Mesendoderm (in vitro differentiated cells): ENCODE measurements at regions not wholly inside any gene's neighbourhood (a gene's known extent, or its start where the extent isn't known, plus 50 kb on each side); places are given as distances from the start of the nearest gene placed in this dataset.

Experiments used
- DNase-seq: peaks from one replicate; pipeline ENCODE4 v3.0.0; 2013
- H2AK5ac ChIP-seq: 2 replicates; pipeline ENCODE4 v1.6.1; 2013; ENCODE audit warnings: low read length, inconsistent platforms
- H2BK120ac ChIP-seq: 2 replicates; pipeline ENCODE4 v1.6.1; 2013; ENCODE audit warnings: low read depth, mild to moderate bottlenecking, low read length, moderate library complexity, mixed read lengths
- H2BK15ac ChIP-seq: replicated peaks from 2 replicates; pipeline ENCODE4 v1.6.1; 2013; ENCODE audit warnings: low read depth, mild to moderate bottlenecking, moderate library complexity
- H2BK5ac ChIP-seq: 2 replicates; pipeline ENCODE4 v1.6.1; 2013; ENCODE audit warnings: low read length, inconsistent platforms
- H3K18ac ChIP-seq: 2 replicates; pipeline ENCODE4 v1.6.1; 2013; ENCODE audit warnings: mild to moderate bottlenecking, low read length, mixed read lengths
- H3K23ac ChIP-seq: one replicate; pipeline ENCODE4 v1.6.1; 2013; ENCODE audit warnings: low read length
- H3K27ac ChIP-seq: 2 replicates; pipeline ENCODE4 v1.5.1; 2013; ENCODE audit warnings: low read depth, mild to moderate bottlenecking, inconsistent platforms, low read length, moderate library complexity
- H3K27me3 ChIP-seq: 2 replicates; pipeline ENCODE4 v1.6.1; 2013; ENCODE audit warnings: low read length, control low read depth, mild to moderate bottlenecking, inconsistent platforms; ENCODE audit not compliant: insufficient read depth, poor library complexity
- H3K36me3 ChIP-seq: 2 replicates; pipeline ENCODE4 v1.6.1; 2013; ENCODE audit warnings: low read length, inconsistent platforms; ENCODE audit not compliant: control insufficient read depth, insufficient read depth
- H3K4ac ChIP-seq: one replicate; pipeline ENCODE4 v1.6.1; 2013; ENCODE audit warnings: low read depth, mild to moderate bottlenecking, low read length, moderate library complexity
- H3K4me1 ChIP-seq: 2 replicates; pipeline ENCODE4 v1.6.1; 2013; ENCODE audit warnings: low read depth, low read length, inconsistent platforms; ENCODE audit not compliant: control insufficient read depth
- H3K4me2 ChIP-seq: 2 replicates; pipeline ENCODE4 v1.6.1; 2013; ENCODE audit warnings: low read length
- H3K4me3 ChIP-seq: 2 replicates; pipeline ENCODE4 v1.5.1; 2013; ENCODE audit warnings: mild to moderate bottlenecking, low read length
- H3K56ac ChIP-seq: one replicate; pipeline ENCODE4 v1.6.1; 2013; ENCODE audit warnings: low read length
- H3K79me1 ChIP-seq: 2 replicates; pipeline ENCODE4 v1.6.1; 2013; ENCODE audit warnings: low read length, inconsistent platforms
- H3K79me2 ChIP-seq: 2 replicates; pipeline ENCODE4 v1.6.1; 2013; ENCODE audit warnings: mild to moderate bottlenecking, low read length; ENCODE audit not compliant: control insufficient read depth, insufficient read depth
- H3K9ac ChIP-seq: 2 replicates; pipeline ENCODE4 v1.6.1; 2013; ENCODE audit warnings: low read length, inconsistent platforms
- H4K5ac ChIP-seq: one replicate; pipeline ENCODE4 v1.6.1; 2013; ENCODE audit warnings: low read length
- H4K8ac ChIP-seq: one replicate; pipeline ENCODE4 v1.6.1; 2013; ENCODE audit warnings: low read depth, mild to moderate bottlenecking, control low read depth, low read length, moderate library complexity
- WGBS: extraction: QIAGEN DNeasy Blood & Tissue Kit; methylation state at CpG from one replicate; pipeline ENCODE4 v1.1.7; 2013; ENCODE audit warnings: low lambda C conversion rate, missing lambda C conversion rate; ENCODE audit not compliant: insufficient coverage; ENCODE audit errors: extremely low coverage; 5-methylcytosine and 5-hydroxymethylcytosine counted together

DNA sequence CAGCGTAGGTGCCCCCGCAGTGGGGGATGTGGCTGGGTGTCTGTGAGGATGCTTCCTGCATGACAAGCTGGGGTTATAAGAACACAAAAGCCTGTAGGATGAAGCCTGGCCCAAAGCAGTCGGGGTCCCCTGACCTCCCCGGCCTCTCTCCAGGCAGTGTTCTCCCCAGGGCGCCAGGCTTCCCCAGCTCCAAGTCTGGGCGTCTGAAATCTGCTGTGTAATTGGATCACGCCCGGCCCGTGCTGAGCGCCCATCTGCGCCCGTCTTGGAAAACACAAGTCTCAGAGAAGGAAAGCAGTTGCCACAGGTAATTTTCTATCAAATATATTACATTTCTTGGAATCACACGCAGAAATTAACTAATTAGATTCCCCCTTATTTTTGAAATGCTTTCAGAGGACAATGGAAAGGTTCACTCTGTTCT, 233.3 kb downstream of the CTTN start:
- no peak for DNase-seq
- WGBS, result no CpG with 5 or more reads among the region's 13 CpGs
- no peak overlapping the region for H3K9ac ChIP-seq
- no peak overlapping the region for H4K8ac ChIP-seq
- no peaks in the 10 kb centered on the region for H3K79me1 ChIP-seq
- H2AK5ac ChIP-seq, result no peak overlapping the region
- H3K23ac ChIP-seq, result no peak overlapping the region
- H3K4me3 ChIP-seq, result no peak overlapping the region
- H2BK15ac ChIP-seq, result no peak overlapping the region
- no peak overlapping the region for H3K27ac ChIP-seq
- H4K5ac ChIP-seq, result no peak overlapping the region
- no peaks in the 10 kb centered on the region for H3K36me3 ChIP-seq
- H3K27me3 ChIP-seq, result no peaks in the 10 kb centered on the region
- no peak overlapping the region for H3K4ac ChIP-seq
- no peak overlapping the region for H3K18ac ChIP-seq
- no peaks in the 10 kb centered on the region for H3K79me2 ChIP-seq
- H2BK120ac ChIP-seq, result no peak overlapping the region
- no peak overlapping the region for H3K56ac ChIP-seq
- H3K4me2 ChIP-seq, result no peak overlapping the region
- H2BK5ac ChIP-seq, result no peak overlapping the region
- H3K4me1 ChIP-seq, result no peaks in the 10 kb centered on the region

DNA sequence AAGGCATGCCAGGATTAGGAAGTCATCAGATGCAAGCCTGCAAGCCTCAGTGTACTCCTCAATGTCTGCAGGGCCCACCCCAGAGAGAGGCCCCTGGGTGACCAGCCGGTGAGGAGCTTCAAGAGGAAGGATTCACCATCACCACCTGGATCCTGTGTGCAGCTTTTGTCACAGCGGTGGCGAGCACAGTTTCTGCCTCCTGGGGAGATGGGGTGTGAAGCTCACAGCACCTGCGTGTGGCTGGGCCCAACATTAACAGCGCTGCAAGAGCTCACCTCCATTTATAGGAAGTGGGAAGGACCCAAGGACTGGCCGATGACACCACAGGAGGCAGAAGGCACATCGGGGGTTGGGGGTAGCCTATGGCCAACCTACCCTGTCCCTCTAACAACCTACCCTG, 235.3 kb downstream of the CTTN start:
- H3K27ac ChIP-seq, result no peak overlapping the region
- no peaks in the 10 kb centered on the region for H3K79me2 ChIP-seq
- no peak overlapping the region for H3K4me2 ChIP-seq
- no peak overlapping the region for H2BK120ac ChIP-seq
- WGBS, result no CpG with 5 or more reads among the region's 7 CpGs
- H4K8ac ChIP-seq, result no peak overlapping the region
- H3K36me3 ChIP-seq, result no peaks in the 10 kb centered on the region
- H3K4me3 ChIP-seq, result no peak overlapping the region
- no peak overlapping the region for H3K23ac ChIP-seq
- H3K4ac ChIP-seq, result no peak overlapping the region
- H3K18ac ChIP-seq, result no peak overlapping the region
- no peak for DNase-seq
- no peak overlapping the region for H4K5ac ChIP-seq
- H3K27me3 ChIP-seq, result no peaks in the 10 kb centered on the region
- no peak overlapping the region for H3K56ac ChIP-seq
- H2AK5ac ChIP-seq, result no peak overlapping the region
- no peak overlapping the region for H2BK15ac ChIP-seq
- no peak overlapping the region for H2BK5ac ChIP-seq
- no peaks in the 10 kb centered on the region for H3K79me1 ChIP-seq
- H3K9ac ChIP-seq, result no peak overlapping the region
- H3K4me1 ChIP-seq, result no peaks in the 10 kb centered on the region

DNA sequence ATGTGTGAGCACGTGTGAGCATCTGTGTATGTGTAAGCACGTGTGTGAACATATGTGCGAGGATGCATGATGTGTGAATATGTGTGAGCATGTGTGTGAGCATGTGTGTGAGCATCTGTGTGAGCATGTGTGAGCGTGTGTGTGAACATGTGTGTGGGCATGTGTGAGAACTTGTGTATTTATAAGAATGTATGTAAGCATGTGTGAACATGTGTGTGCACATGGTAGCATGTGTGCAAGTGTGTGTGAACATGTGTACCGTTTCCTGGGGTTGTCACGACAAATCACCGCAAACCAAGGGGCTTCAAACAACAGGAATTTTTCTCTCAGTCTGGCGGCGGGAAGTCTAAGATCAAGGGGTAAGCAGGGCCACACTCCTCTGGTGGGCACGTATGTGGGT, 238.3 kb downstream of the CTTN start:
- Histone ChIP-seq H4K8ac (no peak overlapping the region), H3K27ac (no peak overlapping the region), H3K79me2 (no peaks in the 10 kb centered on the region), H3K79me1 (no peaks in the 10 kb centered on the region), H3K27me3 (no peaks in the 10 kb centered on the region), H2BK15ac (no peak overlapping the region), H3K4me3 (no peak overlapping the region), H3K4ac (no peak overlapping the region), H3K56ac (no peak overlapping the region), H4K5ac (no peak overlapping the region), H3K23ac (no peak overlapping the region), H2BK5ac (no peak overlapping the region), H3K9ac (no peak overlapping the region), H3K36me3 (no peaks in the 10 kb centered on the region), H3K18ac (no peak overlapping the region), H3K4me2 (no peak overlapping the region), H2BK120ac (no peak overlapping the region), H2AK5ac (no peak overlapping the region), H3K4me1 (no peaks in the 10 kb centered on the region)
- DNase-seq, result no peak
- no CpG with 5 or more reads among the region's 10 CpGs for WGBS

DNA sequence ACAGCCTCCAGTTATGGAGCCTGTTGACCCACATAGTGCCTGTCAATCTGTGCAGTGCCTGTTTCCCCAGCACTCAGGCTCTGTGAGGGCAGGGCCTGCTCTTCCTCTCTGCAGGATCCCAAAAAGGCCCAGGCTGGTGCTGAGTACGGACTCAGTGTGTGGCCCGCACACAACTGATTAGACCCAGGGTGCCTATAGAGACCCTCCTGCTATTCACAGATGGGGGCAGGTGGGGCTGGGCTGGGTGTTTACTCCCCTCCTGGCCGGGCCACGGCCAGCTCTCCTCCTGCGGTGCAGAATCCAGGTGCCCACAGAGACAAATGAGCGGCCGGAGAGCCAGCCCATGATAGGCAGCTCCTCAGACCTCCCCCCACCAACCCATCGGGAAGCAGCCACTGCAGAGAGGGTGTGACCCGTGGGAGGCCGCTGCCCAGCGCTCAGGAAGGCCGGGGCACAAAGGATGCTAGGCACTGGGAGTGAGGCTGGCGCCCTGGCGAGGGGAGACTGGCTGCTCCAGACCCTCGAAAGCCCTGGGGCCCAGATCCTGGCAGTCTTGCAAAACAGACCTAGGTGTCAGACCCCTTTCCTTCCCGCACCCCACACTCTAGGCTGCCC, 239.0 kb downstream of the CTTN start:
- H3K79me2 ChIP-seq, result no peaks in the 10 kb centered on the region
- H3K4ac ChIP-seq, result no peak overlapping the region
- H3K4me1 ChIP-seq, result no peaks in the 10 kb centered on the region
- no peak overlapping the region for H3K9ac ChIP-seq
- no peak overlapping the region for H3K4me3 ChIP-seq
- no peak overlapping the region for H2BK15ac ChIP-seq
- H3K36me3 ChIP-seq, result no peaks in the 10 kb centered on the region
- no peaks in the 10 kb centered on the region for H3K27me3 ChIP-seq
- H4K5ac ChIP-seq, result no peak overlapping the region
- WGBS, result no CpG with 5 or more reads among the region's 16 CpGs
- no peak overlapping the region for H3K23ac ChIP-seq
- H2BK120ac ChIP-seq, result no peak overlapping the region
- no peak overlapping the region for H2AK5ac ChIP-seq
- no peak overlapping the region for H3K56ac ChIP-seq
- H3K18ac ChIP-seq, result no peak overlapping the region
- DNase-seq, result no peak
- no peak overlapping the region for H4K8ac ChIP-seq
- H3K79me1 ChIP-seq, result no peaks in the 10 kb centered on the region
- no peak overlapping the region for H3K27ac ChIP-seq
- H3K4me2 ChIP-seq, result no peak overlapping the region
- H2BK5ac ChIP-seq, result no peak overlapping the region

DNA sequence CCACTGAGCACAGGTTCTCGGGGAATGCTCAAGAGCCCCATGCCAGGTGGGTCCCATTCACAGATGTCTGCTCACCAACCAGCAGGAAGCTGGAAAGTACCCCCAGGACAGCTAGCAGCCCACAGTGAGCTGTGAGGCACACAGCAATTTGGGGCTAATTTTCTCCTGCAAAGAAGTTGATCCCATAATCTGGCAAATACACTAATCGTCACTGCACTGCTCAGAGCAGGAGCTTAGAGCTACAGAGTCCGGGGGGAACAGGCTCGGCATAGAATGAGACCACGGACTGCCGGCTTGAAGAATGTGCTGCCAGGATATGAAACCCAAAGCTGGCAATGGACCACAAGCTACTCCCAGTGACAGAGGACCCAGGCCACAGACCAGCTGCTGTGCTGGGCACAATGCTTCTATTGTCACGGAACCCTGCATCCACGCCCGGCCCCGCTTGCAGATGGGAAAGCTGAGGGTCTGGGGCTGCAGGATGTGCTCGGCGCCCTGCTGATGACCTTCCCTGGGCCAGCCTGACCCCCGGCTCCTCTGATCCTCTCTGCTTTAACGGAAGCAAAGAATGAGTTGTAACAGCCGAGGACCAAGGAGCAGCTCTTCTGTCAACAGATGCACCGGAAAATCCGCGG, 239.7 kb downstream of the CTTN start:
- DNase-seq, result no peak
- H3K18ac ChIP-seq, result no peak overlapping the region
- no peaks in the 10 kb centered on the region for H3K79me1 ChIP-seq
- no peak overlapping the region for H2BK15ac ChIP-seq
- H3K4me2 ChIP-seq, result no peak overlapping the region
- WGBS, result no CpG with 5 or more reads among the region's 18 CpGs
- no peak overlapping the region for H4K5ac ChIP-seq
- H4K8ac ChIP-seq, result no peak overlapping the region
- no peaks in the 10 kb centered on the region for H3K79me2 ChIP-seq
- no peak overlapping the region for H3K56ac ChIP-seq
- H3K4me1 ChIP-seq, result no peaks in the 10 kb centered on the region
- H3K9ac ChIP-seq, result no peak overlapping the region
- no peak overlapping the region for H3K27ac ChIP-seq
- H2BK5ac ChIP-seq, result no peak overlapping the region
- no peak overlapping the region for H3K4ac ChIP-seq
- no peaks in the 10 kb centered on the region for H3K36me3 ChIP-seq
- H3K27me3 ChIP-seq, result no peaks in the 10 kb centered on the region
- H3K23ac ChIP-seq, result no peak overlapping the region
- no peak overlapping the region for H2AK5ac ChIP-seq
- H3K4me3 ChIP-seq, result no peak overlapping the region
- H2BK120ac ChIP-seq, result no peak overlapping the region

DNA sequence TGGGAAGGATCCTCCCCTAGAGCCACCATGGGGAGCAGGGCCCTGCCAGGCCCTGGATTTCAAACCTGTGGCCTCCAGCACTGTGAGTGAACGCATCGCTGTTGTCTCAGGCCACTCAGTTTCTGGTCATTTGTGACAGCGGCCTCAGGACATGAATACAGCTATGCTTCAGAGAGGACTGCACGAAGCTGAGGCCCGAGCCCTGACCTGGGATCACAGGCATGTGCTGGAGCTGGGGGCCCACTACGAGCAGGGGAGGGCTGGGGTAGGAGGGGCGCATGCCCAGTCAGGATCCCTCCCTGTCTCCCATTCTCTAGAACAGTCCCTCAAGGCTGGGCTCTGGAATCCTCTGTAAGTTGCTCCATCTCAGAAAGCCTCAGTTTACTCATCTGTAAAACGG, 242.1 kb downstream of the CTTN start:
- no peaks in the 10 kb centered on the region for H3K27me3 ChIP-seq
- no peaks in the 10 kb centered on the region for H3K79me2 ChIP-seq
- H3K4ac ChIP-seq, result no peak overlapping the region
- no peak overlapping the region for H2BK120ac ChIP-seq
- H3K4me1 ChIP-seq, result no peaks in the 10 kb centered on the region
- no peak for DNase-seq
- no peaks in the 10 kb centered on the region for H3K79me1 ChIP-seq
- H3K27ac ChIP-seq, result no peak overlapping the region
- no peak overlapping the region for H3K56ac ChIP-seq
- no peak overlapping the region for H2BK5ac ChIP-seq
- no CpG with 5 or more reads among the region's 8 CpGs for WGBS
- no peak overlapping the region for H3K9ac ChIP-seq
- no peaks in the 10 kb centered on the region for H3K36me3 ChIP-seq
- H4K8ac ChIP-seq, result no peak overlapping the region
- H2AK5ac ChIP-seq, result no peak overlapping the region
- no peak overlapping the region for H4K5ac ChIP-seq
- no peak overlapping the region for H3K4me2 ChIP-seq
- no peak overlapping the region for H3K18ac ChIP-seq
- H3K4me3 ChIP-seq, result no peak overlapping the region
- no peak overlapping the region for H2BK15ac ChIP-seq
- H3K23ac ChIP-seq, result no peak overlapping the region
